ENCODE measurements at regions not wholly inside any gene's neighbourhood (a gene's known extent, or its start where the extent isn't known, plus 50 kb on each side); places are given as distances from the start of the nearest gene placed in this dataset.
A peak's percentile ranks its signal among the peaks of the same experiment; 100 is the strongest.

DNA sequence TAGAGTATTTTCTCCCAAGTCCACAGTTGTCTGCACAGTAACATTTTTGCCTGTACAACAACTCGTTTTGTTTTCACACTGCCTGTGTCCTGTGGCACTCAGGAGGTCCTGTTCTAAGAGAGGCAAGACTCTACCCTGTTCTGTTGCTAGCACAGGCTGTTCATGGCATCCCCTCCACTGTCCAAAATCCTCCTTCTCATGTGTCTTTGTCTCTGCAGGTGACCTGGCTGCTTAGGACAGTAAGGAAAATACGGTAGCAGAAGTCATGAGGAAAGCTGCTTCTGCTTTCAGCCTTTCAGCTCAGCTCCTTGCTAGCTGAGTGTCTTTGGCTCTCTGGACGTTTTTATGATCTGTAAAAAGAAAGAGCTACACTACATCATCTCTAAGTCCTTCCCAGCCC is 205.9 kb downstream of the C1D start (continued):
- TF ChIP-seq, protein P1, sequence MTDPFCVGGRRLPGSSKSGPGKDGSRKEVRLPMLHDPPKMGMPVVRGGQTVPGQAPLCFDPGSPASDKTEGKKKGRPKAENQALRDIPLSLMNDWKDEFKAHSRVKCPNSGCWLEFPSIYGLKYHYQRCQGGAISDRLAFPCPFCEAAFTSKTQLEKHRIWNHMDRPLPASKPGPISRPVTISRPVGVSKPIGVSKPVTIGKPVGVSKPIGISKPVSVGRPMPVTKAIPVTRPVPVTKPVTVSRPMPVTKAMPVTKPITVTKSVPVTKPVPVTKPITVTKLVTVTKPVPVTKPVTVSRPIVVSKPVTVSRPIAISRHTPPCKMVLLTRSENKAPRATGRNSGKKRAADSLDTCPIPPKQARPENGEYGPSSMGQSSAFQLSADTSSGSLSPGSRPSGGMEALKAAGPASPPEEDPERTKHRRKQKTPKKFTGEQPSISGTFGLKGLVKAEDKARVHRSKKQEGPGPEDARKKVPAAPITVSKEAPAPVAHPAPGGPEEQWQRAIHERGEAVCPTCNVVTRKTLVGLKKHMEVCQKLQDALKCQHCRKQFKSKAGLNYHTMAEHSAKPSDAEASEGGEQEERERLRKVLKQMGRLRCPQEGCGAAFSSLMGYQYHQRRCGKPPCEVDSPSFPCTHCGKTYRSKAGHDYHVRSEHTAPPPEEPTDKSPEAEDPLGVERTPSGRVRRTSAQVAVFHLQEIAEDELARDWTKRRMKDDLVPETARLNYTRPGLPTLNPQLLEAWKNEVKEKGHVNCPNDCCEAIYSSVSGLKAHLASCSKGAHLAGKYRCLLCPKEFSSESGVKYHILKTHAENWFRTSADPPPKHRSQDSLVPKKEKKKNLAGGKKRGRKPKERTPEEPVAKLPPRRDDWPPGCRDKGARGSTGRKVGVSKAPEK (CRISPR knock-in tag; IDR thresholded peaks at IDR 0.05; ENCODE audit: borderline replicate concordance), result no peak
- TF ChIP-seq TRIM24 (CRISPR knock-in tag; IDR thresholded peaks at IDR 0.05) (no peak), SP5 (CRISPR knock-in tag; IDR thresholded peaks at IDR 0.05; ENCODE audit: borderline replicate concordance, low read depth) (no peak)

DNA sequence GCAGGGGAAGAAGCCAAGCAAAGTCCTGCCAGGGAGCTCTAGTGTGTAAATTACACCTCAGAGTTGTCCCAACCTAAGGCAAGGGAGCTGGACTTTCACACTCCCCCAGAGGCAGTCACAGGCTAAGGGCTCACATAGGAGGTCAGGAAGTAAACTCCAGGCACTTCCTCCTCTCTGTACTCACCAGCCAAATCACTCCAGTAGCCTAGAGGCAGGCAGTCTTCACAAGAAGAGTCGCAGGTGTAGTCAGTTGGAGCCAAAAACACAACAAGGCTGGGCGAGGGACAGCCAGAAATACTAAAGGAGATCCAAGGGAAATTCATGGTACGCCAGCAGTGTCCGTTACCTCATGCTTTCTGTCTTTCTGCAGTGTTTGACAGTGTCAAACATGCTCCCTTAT is 205.0 kb downstream of the C1D start:
- no peak overlapping the region for H3K27ac ChIP-seq (ENCODE audit: extremely low read length, insufficient read depth, low read length)
- FAIRE-seq, result no peak
- ChIA-PET POLR2A (no interaction called here), CTCF (ENCODE audit: low intra/inter-chr PET ratio, low total read pairs) (no interaction called here)
- TF ChIP-seq PATZ1 (CRISPR knock-in tag; IDR thresholded peaks at IDR 0.05) (no peak), ZNF724P (CRISPR knock-in tag; IDR thresholded peaks at IDR 0.05; ENCODE audit: borderline replicate concordance) (no peak), GABPA (IDR thresholded peaks at IDR 0.05; ENCODE audit: low read depth, low read length) (no peak), GABPA (CRISPR knock-in tag; IDR thresholded peaks at IDR 0.05; ENCODE audit: low read depth) (peak; percentile 37; the same call in 1 of the 2 replicates)
- no peak overlapping the region for H2AFZ ChIP-seq (ENCODE audit: low read length)
- no peaks in the 10 kb centered on the region for H4K20me1 ChIP-seq (ENCODE audit: insufficient read depth, low read length)
- H3K4me2 ChIP-seq (ENCODE audit: low read depth, low read length), result no peak overlapping the region
- H3K9me3 ChIP-seq (ENCODE audit: low read length), result no peaks in the 10 kb centered on the region
- H3K4me3 ChIP-seq (replicated peaks in 1 of 3; ENCODE audit: insufficient read depth in 1 of 3, low read depth in 2 of 3, low read length in 3 of 3), result no peak overlapping the region
- DNase-seq (ENCODE audit: low spot score), result no peak
- peak; percentile 39; the same call in 2 of the 3 replicates for ATAC-seq
- H3K4me1 ChIP-seq (ENCODE audit: insufficient read depth, low read length), result no peaks in the 10 kb centered on the region
- intact Hi-C loops (cut with micrococcal nuclease; ENCODE audit: unreplicated experiment), result no loop called here
- BruUV-seq (replicated peaks), result no TSS peak
- H3K27me3 ChIP-seq (ENCODE audit: control insufficient read depth in 1 of 2, insufficient read depth in 2 of 2, low read length in 2 of 2), result peaks cover 0 to 7% of the 10 kb centered on the region in 2 experiments; a peak in 1 of 5 replicates
- H3K79me2 ChIP-seq (ENCODE audit: insufficient read depth, low read length), result no peaks in the 10 kb centered on the region
- H3K9ac ChIP-seq (ENCODE audit: insufficient read depth, low read depth, low read length), result no peak overlapping the region
- 28% methylated on average over 4 of the region's 4 CpGs for WGBS (ENCODE audit: low lambda C conversion rate)
- H3K36me3 ChIP-seq (replicated peaks in 1 of 2; ENCODE audit: control insufficient read depth in 1 of 2, insufficient read depth in 2 of 2, low read length in 2 of 2), result no peaks in the 10 kb centered on the region
- in situ Hi-C loops (cut with HindIII; ENCODE audit: extremely low pct_ligation_motif_present, low pct_unique_long_range_greater_than_20kb), result no loop called here
